Uterus (tissue), 3 donors: ENCODE measurements at regions not wholly inside any gene's neighbourhood (a gene's known extent, or its start where the extent isn't known, plus 50 kb on each side); places are given as distances from the start of the nearest gene placed in this dataset.

Source experiments
- DNase-seq, 2 donors: peaks; one replicate each; pipeline ENCODE4 v3.0.0-alpha.2; 2019 to 2020
- H3K27ac ChIP-seq, 2 donors: fragments of 200-600 bp; sonication (generic); 1 replicate in 1 of 2; 2 replicates in 1 of 2; pipeline ENCODE4 v1.5.1; 2016 to 2018
- H3K27me3 ChIP-seq, 2 donors: fragments of 200-600 bp; sonication (generic); one replicate each; pipeline ENCODE4 v1.5.1; 2018 to 2019; ENCODE audit warnings: control low read depth in 1 of 2
- H3K36me3 ChIP-seq, 2 donors: fragments of 200-600 bp; sonication (generic); one replicate each; pipeline ENCODE4 v1.5.1; 2019; ENCODE audit warnings: control low read depth in 1 of 2
- H3K4me1 ChIP-seq, 2 donors: fragments of 200-600 bp; sonication (generic); one replicate each; pipeline ENCODE4 v1.5.1; 2018 to 2019; ENCODE audit warnings: control low read depth in 1 of 2
- H3K4me3 ChIP-seq, 2 donors: fragments of 200-600 bp; sonication (generic); 1 replicate in 1 of 2; 2 replicates in 1 of 2; pipeline ENCODE4 v1.5.1; 2018 to 2019; ENCODE audit warnings: mild to moderate bottlenecking in 1 of 2
- H3K9me3 ChIP-seq, 2 donors: fragments of 200-600 bp; sonication (generic); one replicate each; pipeline ENCODE4 v1.5.1; 2019; ENCODE audit warnings: control low read depth in 1 of 2
- CTCF ChIP-seq, 4 experiments: fragments of 200-600 bp in 2 of 4; fragments of 450-650 bp in 2 of 4; sonication (generic) in 2 of 4; IDR thresholded peaks; one replicate each; pipeline ENCODE4 v1.5.1; 2016 to 2019; ENCODE audit warnings: antibody characterized with exemption in 4 of 4, mild to moderate bottlenecking in 2 of 4, moderate library complexity in 1 of 4
- POLR2A ChIP-seq, 2 donors: fragments of 450-650 bp; IDR thresholded peaks; one replicate each; pipeline ENCODE4 v1.6.1; 2016; ENCODE audit warnings: antibody characterized with exemption in 2 of 2, mild to moderate bottlenecking in 1 of 2, moderate library complexity in 1 of 2
- intact Hi-C: fragments of 100-400 bp; cut with DNase I; formaldehyde crosslinking; loops from one replicate; pipeline ENCODE4 v1.15.1; 2023; ENCODE audit warnings: low total_unique reads
- donor health status: DM: yes; HTN: yes; CAD: no.

GRCh38 chr12:90181216-90181615 lies 472.6 kb upstream of the ATP2B1 start:
- Histone ChIP-seq H3K4me1 (no peaks in the 10 kb centered on the region), H3K9me3 (peaks cover 0 to 12% of the 10 kb centered on the region in 2 donors), H3K27ac (no peak overlapping the region), H3K27me3 (no peaks in the 10 kb centered on the region), H3K4me3 (no peak overlapping the region), H3K36me3 (no peaks in the 10 kb centered on the region)
- TF ChIP-seq CTCF (IDR thresholded peaks at IDR 0.05): no peak
- no peak for TF ChIP-seq POLR2A (IDR thresholded peaks at IDR 0.05)
- intact Hi-C loops: no loop called here
- DNase-seq: no peak

GRCh38 chr12:90174956-90175355 lies 466.3 kb upstream of the ATP2B1 start:
- H3K27me3 ChIP-seq: no peaks in the 10 kb centered on the region
- no peaks in the 10 kb centered on the region for H3K4me1 ChIP-seq
- intact Hi-C loops: no loop called here
- DNase-seq: no peak
- no peaks in the 10 kb centered on the region for H3K9me3 ChIP-seq
- H3K36me3 ChIP-seq: no peaks in the 10 kb centered on the region
- TF ChIP-seq POLR2A (IDR thresholded peaks at IDR 0.05) (no peak), CTCF (IDR thresholded peaks at IDR 0.05) (no peak)
- no peak overlapping the region for H3K4me3 ChIP-seq
- no peak overlapping the region for H3K27ac ChIP-seq

- intact Hi-C loops: no loop called here
- no peaks in the 10 kb centered on the region for H3K9me3 ChIP-seq
- TF ChIP-seq CTCF (IDR thresholded peaks at IDR 0.05): no peak
- TF ChIP-seq POLR2A (IDR thresholded peaks at IDR 0.05): no peak
These were observed 465.5 kb upstream of the ATP2B1 start for GRCh38 chr12:90174198-90174510.

GRCh38 chr12:90173499-90174197 lies 465.0 kb upstream of the ATP2B1 start:
- no peak for DNase-seq
- Histone ChIP-seq H3K36me3 (no peaks in the 10 kb centered on the region), H3K27me3 (no peaks in the 10 kb centered on the region), H3K4me3 (no peak overlapping the region), H3K4me1 (no peaks in the 10 kb centered on the region), H3K9me3 (no peaks in the 10 kb centered on the region), H3K27ac (no peak overlapping the region)
- no peak for TF ChIP-seq CTCF (IDR thresholded peaks at IDR 0.05)
- TF ChIP-seq POLR2A (IDR thresholded peaks at IDR 0.05): no peak
- intact Hi-C loops: no loop called here

More at GRCh38 chr12:90174198-90174510, 465.5 kb upstream of the ATP2B1 start:
- no peaks in the 10 kb centered on the region for H3K36me3 ChIP-seq
- no peaks in the 10 kb centered on the region for H3K4me1 ChIP-seq
- no peak overlapping the region for H3K27ac ChIP-seq
- H3K4me3 ChIP-seq: no peak overlapping the region
- no peak for DNase-seq
- H3K27me3 ChIP-seq: no peaks in the 10 kb centered on the region

- Histone ChIP-seq H3K4me1 (no peaks in the 10 kb centered on the region), H3K4me3 (no peak overlapping the region), H3K27me3 (no peaks in the 10 kb centered on the region), H3K36me3 (no peaks in the 10 kb centered on the region), H3K27ac (no peak overlapping the region), H3K9me3 (no peaks in the 10 kb centered on the region)
- DNase-seq: no peak
- intact Hi-C loops: no loop called here
- TF ChIP-seq CTCF (IDR thresholded peaks at IDR 0.05) (no peak), POLR2A (IDR thresholded peaks at IDR 0.05) (no peak)
These were observed 463.9 kb upstream of the ATP2B1 start for GRCh38 chr12:90172524-90172923.
